Adipocyte (in vitro differentiated cells): ENCODE measurements at regions not wholly inside any gene's neighbourhood (a gene's known extent, or its start where the extent isn't known, plus 50 kb on each side); places are given as distances from the start of the nearest gene placed in this dataset.
A peak's percentile ranks its signal among the peaks of the same experiment; 100 is the strongest.
"Not testable (repeated sequence)": the region's sequence is repeated elsewhere in the genome, so short reads cannot be mapped to it uniquely, and the experiment has no call there.

ENCODE experiments used
- DNase-seq: peaks from one replicate; pipeline ENCODE4 v3.0.0-alpha.2; 2015; ENCODE audit warnings: low read depth
- H3K27me3 ChIP-seq: replicated peaks from 2 replicates; pipeline ENCODE4 v1.7.0; 2013; ENCODE audit warnings: mild to moderate bottlenecking, low read length, moderate library complexity; ENCODE audit not compliant: control insufficient read depth, insufficient read depth
- H3K36me3 ChIP-seq: 2 replicates; pipeline ENCODE4 v1.7.0; 2013; ENCODE audit warnings: low read length, mild to moderate bottlenecking, moderate library complexity; ENCODE audit not compliant: control insufficient read depth, insufficient read depth, severe bottlenecking
- H3K4me1 ChIP-seq: 2 replicates; pipeline ENCODE4 v1.7.0; 2013; ENCODE audit warnings: mild to moderate bottlenecking, low read length, moderate library complexity; ENCODE audit not compliant: control insufficient read depth, insufficient read depth
- H3K4me3 ChIP-seq: 2 replicates; pipeline ENCODE4 v1.7.0; 2013; ENCODE audit warnings: mild to moderate bottlenecking, low read length, moderate library complexity
- H3K9ac ChIP-seq: 2 replicates; pipeline ENCODE4 v1.7.0; 2013; ENCODE audit warnings: mild to moderate bottlenecking, low read length, moderate library complexity
- H3K9me3 ChIP-seq: 2 replicates; pipeline ENCODE4 v1.7.0; 2013; ENCODE audit warnings: mild to moderate bottlenecking, low read length, moderate library complexity; ENCODE audit not compliant: control insufficient read depth

- not testable (repeated sequence) for H3K9me3 ChIP-seq, H3K4me1 ChIP-seq, H3K27me3 ChIP-seq, H3K4me3 ChIP-seq, H3K9ac ChIP-seq, H3K36me3 ChIP-seq
- DNase-seq, result peak; percentile 51
These were observed 94.3 kb upstream of the NOX4 start for GRCh38 chr11:89585471-89585870.

- H3K27me3 ChIP-seq, H3K9ac ChIP-seq, H3K9me3 ChIP-seq, H3K4me1 ChIP-seq, H3K36me3 ChIP-seq, H3K4me3 ChIP-seq: not testable (repeated sequence)
- DNase-seq, result peak; percentile 20
These were observed 98.2 kb upstream of the NOX4 start for GRCh38 chr11:89589413-89589812.

GRCh38 chr11:89590008-89590632 is 98.9 kb upstream of the NOX4 start:
- H3K9ac ChIP-seq, DNase-seq, H3K9me3 ChIP-seq, H3K36me3 ChIP-seq, H3K27me3 ChIP-seq, H3K4me3 ChIP-seq, H3K4me1 ChIP-seq: not testable (repeated sequence)

GRCh38 chr11:89601263-89601662 is 108.8 kb upstream of the TRIM77 start:
- H3K4me1 ChIP-seq, H3K36me3 ChIP-seq, H3K4me3 ChIP-seq, H3K9me3 ChIP-seq, H3K9ac ChIP-seq, H3K27me3 ChIP-seq: not testable (repeated sequence)
- DNase-seq, result peak; percentile 33

- peaks cover 9% of the 10 kb centered on the region for H3K9me3 ChIP-seq
- no peaks in the 10 kb centered on the region for H3K27me3 ChIP-seq
- H3K9ac ChIP-seq, result no peak overlapping the region
- no peaks in the 10 kb centered on the region for H3K4me1 ChIP-seq
- DNase-seq, result no peak
- no peak overlapping the region for H3K4me3 ChIP-seq
- H3K36me3 ChIP-seq, result no peaks in the 10 kb centered on the region
These were observed 105.8 kb upstream of the TRIM77 start for GRCh38 chr11:89604281-89604680.

- H3K9ac ChIP-seq, H3K4me3 ChIP-seq, H3K27me3 ChIP-seq, H3K36me3 ChIP-seq, H3K9me3 ChIP-seq, H3K4me1 ChIP-seq: not testable (repeated sequence)
- DNase-seq, result peak; percentile 5
These were observed 103.3 kb upstream of the TRIM77 start for GRCh38 chr11:89606845-89607244.

GRCh38 chr11:89607497-89607896 is 102.6 kb upstream of the TRIM77 start:
- peak; percentile 12 for DNase-seq
- not testable (repeated sequence) for H3K27me3 ChIP-seq, H3K9me3 ChIP-seq, H3K9ac ChIP-seq, H3K4me3 ChIP-seq, H3K36me3 ChIP-seq, H3K4me1 ChIP-seq

GRCh38 chr11:89608234-89608966 is 101.7 kb upstream of the TRIM77 start:
- H3K9me3 ChIP-seq, result no peaks in the 10 kb centered on the region
- H3K27me3 ChIP-seq, result no peaks in the 10 kb centered on the region
- H3K4me3 ChIP-seq, result no peak overlapping the region
- H3K4me1 ChIP-seq, result no peaks in the 10 kb centered on the region
- no peak for DNase-seq
- no peaks in the 10 kb centered on the region for H3K36me3 ChIP-seq
- no peak overlapping the region for H3K9ac ChIP-seq

GRCh38 chr11:89612096-89612495 is 98.0 kb upstream of the TRIM77 start:
- H3K4me1 ChIP-seq, result no peaks in the 10 kb centered on the region
- DNase-seq, result no peak
- H3K9ac ChIP-seq, result no peak overlapping the region
- H3K27me3 ChIP-seq, result no peaks in the 10 kb centered on the region
- H3K9me3 ChIP-seq, result no peaks in the 10 kb centered on the region
- no peak overlapping the region for H3K4me3 ChIP-seq
- H3K36me3 ChIP-seq, result no peaks in the 10 kb centered on the region

- H3K4me3 ChIP-seq, result no peak overlapping the region
- no peaks in the 10 kb centered on the region for H3K4me1 ChIP-seq
- no peaks in the 10 kb centered on the region for H3K27me3 ChIP-seq
- no peak for DNase-seq
- H3K36me3 ChIP-seq, result no peaks in the 10 kb centered on the region
- no peak overlapping the region for H3K9ac ChIP-seq
- H3K9me3 ChIP-seq, result no peaks in the 10 kb centered on the region
These were observed 96.2 kb upstream of the TRIM77 start for GRCh38 chr11:89613911-89614310.

- not testable (repeated sequence) for H3K4me1 ChIP-seq
These were observed 95.7 kb upstream of the TRIM77 start for GRCh38 chr11:89614428-89614827.

GRCh38 chr11:89615642-89616041 is 94.5 kb upstream of the TRIM77 start:
- not testable (repeated sequence) for H3K4me1 ChIP-seq, H3K4me3 ChIP-seq, H3K9ac ChIP-seq, H3K9me3 ChIP-seq, H3K36me3 ChIP-seq, H3K27me3 ChIP-seq, DNase-seq

More at GRCh38 chr11:89614428-89614827, 95.7 kb upstream of the TRIM77 start:
- not testable (repeated sequence) for H3K9ac ChIP-seq, H3K36me3 ChIP-seq, H3K27me3 ChIP-seq, H3K9me3 ChIP-seq, H3K4me3 ChIP-seq
- peak; percentile 55 for DNase-seq
